PC-3 (cell line): ENCODE measurements at regions not wholly inside any gene's neighbourhood (a gene's known extent, or its start where the extent isn't known, plus 50 kb on each side); places are given as distances from the start of the nearest gene placed in this dataset.

ENCODE experiments used
- ATAC-seq: fragments of 200-7000 bp; cut with Tn5 transposase; 2 replicates; pipeline ENCODE4 v1.9.1; 2020; ENCODE audit warnings: mild to moderate bottlenecking, moderate library complexity
- BruUV-seq: library from RNA; stranded (reverse); fragments of 400-500 nt; replicated peaks from 2 replicates; lab custom pipeline; 2021; lab: Mats Ljungman, UMichigan
- CTCF ChIA-PET: fragments of 300-600 bp; sonication (Branson Sonifier 250); formaldehyde crosslinking; loops from one replicate; lab custom pipeline; 2022; ENCODE audit warnings: antibody characterized with exemption; lab: Charles Lee
- POLR2A ChIA-PET: fragments of 300-600 bp; sonication (Branson Sonifier 250); formaldehyde crosslinking; loops from one replicate; lab custom pipeline; 2022; ENCODE audit warnings: antibody characterized with exemption; ENCODE audit not compliant: unreplicated experiment; lab: Charles Lee
- DNase-seq: peaks from one replicate; pipeline ENCODE4 v3.0.0-alpha.2; 2015
- H2AFZ ChIP-seq: fragments of 300-600 bp; sonication (generic); 2 replicates; pipeline ENCODE4 v1.6.0; 2016; ENCODE audit warnings: antibody characterized with exemption, low read length
- H3F3A ChIP-seq: fragments of 300-600 bp; sonication (generic); one replicate; pipeline ENCODE4 v1.6.0; 2017; ENCODE audit warnings: antibody characterized with exemption, low read length, control low read depth, mild to moderate bottlenecking; ENCODE audit not compliant: unreplicated experiment
- H3K27ac ChIP-seq: fragments of 300-600 bp; sonication (generic); 2 replicates; pipeline ENCODE4 v1.5.1; 2016; ENCODE audit warnings: mild to moderate bottlenecking, low read length
- H3K27me3 ChIP-seq: fragments of 300-600 bp; sonication (generic); 2 replicates; pipeline ENCODE4 v1.6.1; 2016; ENCODE audit warnings: low read length, mixed read lengths
- H3K36me3 ChIP-seq: fragments of 300-600 bp; sonication (generic); 2 replicates; pipeline ENCODE4 v1.6.1; 2016; ENCODE audit warnings: low read depth, mixed run types, low read length, mixed read lengths
- H3K4me1 ChIP-seq: fragments of 300-600 bp; sonication (generic); 2 replicates; pipeline ENCODE4 v1.5.1; 2016; ENCODE audit warnings: low read length; ENCODE audit not compliant: insufficient read depth
- H3K4me2 ChIP-seq: fragments of 300-600 bp; sonication (generic); 2 replicates; pipeline ENCODE4 v1.6.0; 2016; ENCODE audit warnings: low read length
- H3K4me3 ChIP-seq: fragments of 300-600 bp; sonication (generic); 2 replicates; pipeline ENCODE4 v1.5.1; 2016; ENCODE audit warnings: mild to moderate bottlenecking, low read length, mixed read lengths
- H3K79me2 ChIP-seq: fragments of 300-600 bp; sonication (generic); 2 replicates; pipeline ENCODE4 v1.6.1; 2017; ENCODE audit warnings: low read length, mixed read lengths
- H3K9ac ChIP-seq: fragments of 300-600 bp; sonication (generic); 2 replicates; pipeline ENCODE4 v1.6.0; 2016; ENCODE audit warnings: mild to moderate bottlenecking, low read length
- H3K9me2 ChIP-seq: fragments of 300-600 bp; sonication (generic); replicated peaks from 2 replicates; pipeline ENCODE4 v1.6.1; 2016; ENCODE audit warnings: mixed run types, low read length, mixed read lengths
- H3K9me3 ChIP-seq: fragments of 300-600 bp; sonication (generic); 2 replicates; pipeline ENCODE4 v1.6.1; 2016; ENCODE audit warnings: low read length, mixed read lengths
- H4K20me1 ChIP-seq: fragments of 300-600 bp; sonication (generic); 2 replicates; pipeline ENCODE4 v1.6.1; 2016; ENCODE audit warnings: low read length, mixed read lengths
- EZH2 ChIP-seq: fragments of 300-600 bp; sonication (generic); IDR thresholded peaks from one replicate; pipeline ENCODE4 v1.6.1; 2017; ENCODE audit warnings: antibody characterized with exemption, mild to moderate bottlenecking, low read length; ENCODE audit not compliant: unreplicated experiment
- EZH2phosphoT487 ChIP-seq: fragments of 300-600 bp; sonication (generic); IDR thresholded peaks from 2 replicates; pipeline ENCODE4 v1.6.1; 2018; ENCODE audit warnings: mild to moderate bottlenecking, antibody characterized with exemption, low read length, borderline replicate concordance
- intact Hi-C: fragments of 100-400 bp; cut with micrococcal nuclease; formaldehyde crosslinking; loops from 2 replicates; pipeline ENCODE4 v1.9.0; 2023
- TF ChIP-seq, protein P1 (sequence below): fragments of 300-600 bp; sonication (generic); conservative IDR thresholded peaks from 2 replicates; pipeline ENCODE4 v1.5.1; 2017; ENCODE audit warnings: antibody characterized with exemption, low read depth, mild to moderate bottlenecking, low read length

DNA sequence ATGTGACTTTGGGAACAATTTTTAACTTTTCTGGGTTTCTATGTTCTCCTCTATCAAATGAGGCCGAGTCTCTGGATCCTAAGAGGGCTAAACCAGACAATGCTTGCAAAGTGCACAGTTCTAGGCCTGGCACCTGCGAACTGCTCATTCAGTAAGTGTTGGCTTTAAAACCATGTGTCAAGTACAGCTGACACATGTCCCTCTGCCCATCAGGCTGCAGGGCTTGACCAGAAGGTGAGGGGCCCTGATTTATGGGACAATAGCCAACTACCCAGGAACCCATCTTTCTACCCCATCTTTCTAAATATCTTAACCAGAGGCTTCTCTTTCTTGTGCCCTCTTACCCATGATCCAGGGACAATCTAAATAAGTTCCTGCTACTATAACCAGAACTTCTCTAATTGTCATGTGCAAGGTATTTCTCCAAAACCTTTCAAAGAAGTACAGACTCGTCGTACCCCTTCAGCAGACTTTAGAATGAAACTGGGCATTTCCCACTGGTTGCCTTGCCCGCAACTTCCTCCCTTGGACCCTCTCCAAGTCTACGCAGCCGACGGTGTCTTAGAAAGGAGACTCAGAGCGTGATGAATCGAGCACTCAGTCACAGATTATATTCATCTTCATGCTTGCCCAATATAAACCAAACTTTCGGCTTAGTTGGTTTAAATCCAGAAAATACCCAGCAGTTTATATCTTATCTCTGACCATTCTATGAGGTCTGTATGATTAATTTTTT lies 69.8 kb upstream of the STEAP1B start:
- intact Hi-C loops, result loop anchor here (10.0 kb wide), 1 partner anchor 285 kb away; no protein-coding TSS in a partner anchor
- 0 out of 2 replicates have a peak overlapping the region, but pooled peaks have one; percentile 6 for H3K4me2 ChIP-seq
- TF ChIP-seq EZH2phosphoT487 (no peak), EZH2 (no peak)
- H2AFZ ChIP-seq, result no peak overlapping the region
- H3K4me3 ChIP-seq, result no peak overlapping the region
- no peaks in the 10 kb centered on the region for H4K20me1 ChIP-seq
- ChIA-PET CTCF (no interaction called here), POLR2A (no interaction called here)
- no peaks in the 10 kb centered on the region for H3K79me2 ChIP-seq
- H3K9me2 ChIP-seq, result no peaks in the 10 kb centered on the region
- H3K36me3 ChIP-seq, result no peaks in the 10 kb centered on the region
- BruUV-seq, result no TSS peak
- peak overlapping the region; percentile 99 for H3K27ac ChIP-seq
- no peaks in the 10 kb centered on the region for H3K27me3 ChIP-seq
- ATAC-seq (no peak), DNase-seq (peak; percentile 85)
- peaks cover 64% of the 10 kb centered on the region for H3K4me1 ChIP-seq
- no peaks in the 10 kb centered on the region for H3F3A ChIP-seq
- H3K9me3 ChIP-seq, result no peaks in the 10 kb centered on the region
- H3K9ac ChIP-seq, result peak overlapping the region; percentile 69

DNA sequence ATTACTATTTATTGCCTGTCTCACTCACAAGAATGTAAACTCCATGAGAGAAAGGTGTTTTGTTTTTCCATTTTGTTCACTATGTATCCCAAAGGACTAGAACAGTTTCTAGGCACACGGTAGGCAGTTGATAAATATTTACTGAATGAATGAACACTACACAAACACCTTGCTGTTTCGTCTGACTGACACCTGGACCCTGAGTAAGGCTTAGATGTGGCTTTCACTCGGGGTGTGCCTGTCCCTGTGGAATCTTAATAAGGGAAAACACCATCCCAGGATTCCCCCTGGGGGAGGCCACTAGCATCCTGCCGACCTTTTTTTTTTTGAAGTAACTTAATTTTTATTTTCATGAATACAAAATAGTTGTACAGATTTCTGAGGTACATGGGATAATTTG lies 66.6 kb upstream of the STEAP1B start:
- H3K4me1 ChIP-seq, result peaks cover 76% of the 10 kb centered on the region
- no peak overlapping the region for H3K4me2 ChIP-seq
- TF ChIP-seq EZH2phosphoT487 (no peak), EZH2 (no peak)
- TF ChIP-seq, protein P1, sequence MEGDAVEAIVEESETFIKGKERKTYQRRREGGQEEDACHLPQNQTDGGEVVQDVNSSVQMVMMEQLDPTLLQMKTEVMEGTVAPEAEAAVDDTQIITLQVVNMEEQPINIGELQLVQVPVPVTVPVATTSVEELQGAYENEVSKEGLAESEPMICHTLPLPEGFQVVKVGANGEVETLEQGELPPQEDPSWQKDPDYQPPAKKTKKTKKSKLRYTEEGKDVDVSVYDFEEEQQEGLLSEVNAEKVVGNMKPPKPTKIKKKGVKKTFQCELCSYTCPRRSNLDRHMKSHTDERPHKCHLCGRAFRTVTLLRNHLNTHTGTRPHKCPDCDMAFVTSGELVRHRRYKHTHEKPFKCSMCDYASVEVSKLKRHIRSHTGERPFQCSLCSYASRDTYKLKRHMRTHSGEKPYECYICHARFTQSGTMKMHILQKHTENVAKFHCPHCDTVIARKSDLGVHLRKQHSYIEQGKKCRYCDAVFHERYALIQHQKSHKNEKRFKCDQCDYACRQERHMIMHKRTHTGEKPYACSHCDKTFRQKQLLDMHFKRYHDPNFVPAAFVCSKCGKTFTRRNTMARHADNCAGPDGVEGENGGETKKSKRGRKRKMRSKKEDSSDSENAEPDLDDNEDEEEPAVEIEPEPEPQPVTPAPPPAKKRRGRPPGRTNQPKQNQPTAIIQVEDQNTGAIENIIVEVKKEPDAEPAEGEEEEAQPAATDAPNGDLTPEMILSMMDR, result no peak
- no peaks in the 10 kb centered on the region for H3K79me2 ChIP-seq
- H3K9ac ChIP-seq, result peak overlapping the region; percentile 83; the same call in 1 of the 2 replicates
- H3K9me3 ChIP-seq, result no peaks in the 10 kb centered on the region
- H3K36me3 ChIP-seq, result no peaks in the 10 kb centered on the region
- BruUV-seq, result no TSS peak
- intact Hi-C loops, result loop anchor here (10.0 kb wide), 1 partner anchor 288 kb away; no protein-coding TSS in a partner anchor
- ATAC-seq, result no peak
- no peaks in the 10 kb centered on the region for H3K9me2 ChIP-seq
- H3K27me3 ChIP-seq, result no peaks in the 10 kb centered on the region
- H3F3A ChIP-seq, result no peaks in the 10 kb centered on the region
- no peak for DNase-seq
- POLR2A ChIA-PET, result no interaction called here
- no peaks in the 10 kb centered on the region for H4K20me1 ChIP-seq
- CTCF ChIA-PET, result no interaction called here
- H3K4me3 ChIP-seq, result no peak overlapping the region
- H3K27ac ChIP-seq, result peak overlapping the region; percentile 95
- H2AFZ ChIP-seq, result no peak overlapping the region

DNA sequence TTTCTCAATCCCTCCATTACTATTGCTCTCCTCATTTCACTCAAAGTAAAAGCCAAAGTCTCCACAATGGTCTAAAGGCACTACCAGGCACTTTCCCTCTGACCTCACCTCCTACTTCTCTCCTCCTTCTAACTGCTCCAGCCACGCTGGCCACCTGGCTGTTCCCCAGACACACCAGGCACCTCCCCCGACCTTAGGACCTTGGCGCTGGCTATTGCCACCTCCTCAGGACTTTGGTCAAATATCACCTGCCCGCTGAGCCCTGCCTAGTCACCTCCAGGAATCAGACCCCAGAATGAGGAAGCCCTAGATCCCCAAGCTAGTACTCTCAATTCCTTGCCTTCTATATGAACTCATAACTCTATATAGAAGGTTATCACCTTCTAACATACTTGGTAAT lies 66.2 kb upstream of the STEAP1B start:
- TF ChIP-seq EZH2 (no peak), EZH2phosphoT487 (no peak)
- TF ChIP-seq, protein P1, result no peak
- peaks cover 76% of the 10 kb centered on the region for H3K4me1 ChIP-seq
- DNase-seq, result no peak
- H3K9me2 ChIP-seq, result no peaks in the 10 kb centered on the region
- ATAC-seq, result no peak
- H3K27ac ChIP-seq, result peak overlapping the region; percentile 95
- H3K79me2 ChIP-seq, result no peaks in the 10 kb centered on the region
- H2AFZ ChIP-seq, result no peak overlapping the region
- no peaks in the 10 kb centered on the region for H3K27me3 ChIP-seq
- H3K4me2 ChIP-seq, result no peak overlapping the region
- H3K4me3 ChIP-seq, result no peak overlapping the region
- H3K9ac ChIP-seq, result peak overlapping the region; percentile 83
- H3F3A ChIP-seq, result no peaks in the 10 kb centered on the region
- no peaks in the 10 kb centered on the region for H4K20me1 ChIP-seq
- ChIA-PET POLR2A (no interaction called here), CTCF (no interaction called here)
- BruUV-seq, result no TSS peak
- no peaks in the 10 kb centered on the region for H3K9me3 ChIP-seq
- intact Hi-C loops, result loop anchor here (10.0 kb wide), 1 partner anchor 289 kb away; no protein-coding TSS in a partner anchor
- no peaks in the 10 kb centered on the region for H3K36me3 ChIP-seq
